Fibroblast of skin of left biceps (primary cell): ENCODE measurements at regions not wholly inside any gene's neighbourhood (a gene's known extent, or its start where the extent isn't known, plus 50 kb on each side); places are given as distances from the start of the nearest gene placed in this dataset.
A peak's percentile ranks its signal among the peaks of the same experiment; 100 is the strongest.
"Not testable (repeated sequence)": the region's sequence is repeated elsewhere in the genome, so short reads cannot be mapped to it uniquely, and the experiment has no call there.

ENCODE experiments used
- DNase-seq, 2 experiments: peaks; one replicate each; pipeline ENCODE4 v3.0.0-alpha.2; 2013; ENCODE audit warnings: low read depth in 2 of 2

DNA sequence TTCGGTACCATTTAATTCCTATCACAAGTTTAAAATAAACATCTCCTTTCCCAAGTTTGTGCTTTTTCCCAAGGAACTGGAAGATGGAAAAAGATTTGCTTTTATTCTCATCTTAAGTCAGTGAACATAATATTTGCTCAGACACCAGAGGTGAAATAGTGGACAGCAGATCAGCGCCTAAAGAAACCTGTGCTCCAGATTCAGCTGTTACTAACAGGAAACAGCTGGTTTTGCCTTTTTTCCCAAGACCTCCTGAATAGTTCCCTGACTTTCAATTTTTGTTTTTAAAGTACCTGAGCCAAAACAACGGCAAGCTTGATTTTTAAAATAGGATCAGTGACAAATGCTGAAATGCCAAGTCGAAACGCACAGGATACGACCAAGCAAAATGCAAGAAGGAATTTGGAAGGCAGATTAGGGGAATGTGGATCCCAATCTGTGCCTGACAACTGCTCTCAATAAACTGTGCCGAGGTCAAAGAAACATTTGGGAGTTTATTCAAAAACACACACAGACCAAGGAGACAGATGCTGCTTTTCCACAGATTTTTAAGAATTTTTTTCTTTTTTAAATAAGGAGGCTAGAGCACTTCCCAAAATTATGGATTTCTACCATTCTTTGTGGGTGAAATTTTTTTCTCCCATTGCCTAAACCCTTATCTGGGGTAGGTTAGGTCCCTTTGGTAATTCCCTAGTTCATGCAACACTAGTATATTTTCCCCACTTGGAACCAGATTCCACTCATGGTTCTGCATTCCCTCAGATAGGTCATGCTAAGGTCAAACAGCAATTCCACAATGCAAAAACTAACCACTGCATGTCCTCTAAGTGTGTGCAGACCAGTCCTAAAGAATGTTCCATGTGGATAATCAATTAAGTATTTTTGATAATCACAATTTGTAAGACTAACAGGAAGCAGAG lies 121.5 kb upstream of the PDE1A start:
- no peak for DNase-seq

GRCh38 chr2:182550234-182550633 lies 123.4 kb upstream of the PDE1A start:
- no peak for DNase-seq

DNA sequence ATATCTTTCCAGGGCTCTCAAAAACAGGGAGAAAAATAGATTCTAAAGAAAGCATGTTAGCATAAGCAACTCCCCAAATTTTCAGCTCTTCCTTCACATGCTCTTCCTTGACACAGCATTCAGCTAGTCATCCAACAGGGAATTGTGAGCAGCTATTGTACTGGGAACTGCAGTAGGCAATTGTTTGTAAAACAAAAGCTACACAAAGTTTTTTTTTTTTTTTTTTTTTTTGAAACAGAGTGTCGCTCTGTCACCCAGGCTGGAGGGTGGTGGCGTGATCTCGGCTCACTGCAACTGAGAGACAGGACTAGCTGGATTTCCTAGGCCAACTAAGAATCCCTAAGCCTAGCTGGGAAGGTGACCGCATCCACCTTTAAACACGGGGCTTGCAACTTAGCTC lies 125.4 kb upstream of the PDE1A start:
- DNase-seq, result not testable (repeated sequence)

DNA sequence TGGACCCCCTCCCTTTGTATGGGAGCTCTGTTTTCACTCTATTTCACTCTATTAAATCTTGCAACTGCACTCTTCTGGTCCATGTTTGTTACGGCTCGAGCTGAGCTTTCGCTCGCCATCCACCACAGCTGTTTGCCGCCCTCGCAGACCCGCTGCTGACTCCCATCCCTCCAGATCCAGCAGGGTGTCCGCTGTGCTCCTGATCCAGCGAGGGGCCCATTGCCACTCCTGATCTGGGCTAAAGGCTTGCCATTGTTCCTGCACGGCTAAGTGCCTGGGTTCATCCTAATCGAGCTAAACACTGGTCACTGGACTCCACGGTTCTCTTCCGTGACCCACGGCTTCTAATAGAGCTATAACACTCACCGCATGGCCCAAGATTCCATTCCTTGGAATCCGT lies 125.9 kb upstream of the PDE1A start:
- not testable (repeated sequence) for DNase-seq

DNA sequence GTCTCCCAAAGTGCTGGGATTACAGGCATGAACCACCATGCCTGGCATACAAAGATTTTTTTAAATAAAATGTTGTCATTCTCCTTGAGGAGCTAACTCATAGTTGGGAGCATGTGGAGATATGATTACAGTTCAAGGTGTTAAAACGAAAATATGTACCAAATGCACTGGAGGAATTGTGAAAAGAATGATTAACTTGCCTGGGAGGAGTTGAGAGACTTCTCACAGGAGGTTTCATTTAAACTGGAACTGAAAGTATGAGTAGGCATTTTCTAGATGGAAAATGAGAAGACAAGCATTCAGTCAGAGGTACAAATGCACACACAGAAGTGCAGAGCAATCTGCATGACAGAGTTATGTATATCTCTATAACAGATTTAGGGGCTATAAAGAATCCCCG lies 126.6 kb upstream of the PDE1A start:
- DNase-seq, result no peak

DNA sequence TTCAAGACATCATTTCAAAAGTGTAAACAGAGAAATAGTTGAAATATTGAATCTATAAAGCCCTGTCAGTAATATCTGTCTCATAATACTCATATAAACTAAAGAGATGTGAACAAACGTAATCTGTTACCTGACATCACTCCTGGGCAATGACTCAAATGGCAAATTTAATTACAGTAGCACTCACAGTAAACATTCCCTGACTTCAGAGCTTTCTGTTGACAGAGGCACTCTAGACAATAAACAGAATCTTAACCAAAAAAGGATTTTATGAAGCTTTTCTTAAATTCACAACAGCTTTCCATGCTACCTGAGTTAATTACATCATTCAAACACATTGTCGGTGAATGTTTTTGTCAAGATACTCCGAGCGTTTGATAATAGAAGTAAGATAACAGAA lies 128.1 kb upstream of the PDE1A start:
- no peak for DNase-seq

- no peak for DNase-seq
Measured at GRCh38 chr2:182558564-182558963, 131.7 kb upstream of the PDE1A start.

- DNase-seq, result no peak
Measured at GRCh38 chr2:182559623-182560022, 132.8 kb upstream of the PDE1A start.

- DNase-seq, result no peak
Measured at GRCh38 chr2:182565911-182566567, 139.2 kb upstream of the PDE1A start.

DNA sequence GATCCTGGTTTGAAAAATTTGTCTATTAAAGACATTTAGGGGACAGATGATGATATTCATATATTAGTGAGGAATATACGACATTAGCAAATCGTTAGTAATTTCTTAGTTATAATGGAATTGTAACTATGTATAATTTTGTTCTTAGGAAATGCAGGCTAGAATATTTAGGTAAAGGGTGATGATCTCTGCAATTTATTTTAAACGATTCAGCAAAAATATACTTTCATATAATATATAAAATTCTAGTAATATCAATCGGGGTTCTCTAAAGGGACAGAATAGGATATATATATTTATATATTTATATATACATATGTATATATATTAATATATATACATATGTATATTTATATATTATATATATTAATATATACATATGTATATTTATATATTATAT lies 142.5 kb upstream of the DNAJC10 start:
- no peak for DNase-seq

DNA sequence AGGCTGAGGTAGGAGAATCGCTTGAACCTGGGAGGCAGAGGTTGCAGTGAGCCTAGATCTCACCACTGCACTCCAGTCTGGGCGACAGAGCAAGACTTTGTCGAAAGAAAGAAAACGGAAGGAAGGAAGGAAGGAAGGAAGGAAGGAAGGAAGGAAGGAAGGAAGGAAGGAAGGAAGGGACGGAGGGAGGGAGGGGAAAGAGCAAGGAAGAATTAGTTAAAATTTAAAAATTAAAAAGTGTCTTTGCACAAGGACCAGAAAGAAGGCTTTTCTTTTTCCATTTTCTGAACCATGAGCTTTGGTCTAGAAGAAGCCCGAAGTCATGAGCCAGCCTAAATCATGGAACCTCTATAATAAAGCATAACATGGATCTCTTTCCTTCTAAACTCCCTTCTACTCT lies 138.2 kb upstream of the DNAJC10 start:
- no peak for DNase-seq

- no peak for DNase-seq
Measured at GRCh38 chr2:182581196-182581935, 134.7 kb upstream of the DNAJC10 start.

DNA sequence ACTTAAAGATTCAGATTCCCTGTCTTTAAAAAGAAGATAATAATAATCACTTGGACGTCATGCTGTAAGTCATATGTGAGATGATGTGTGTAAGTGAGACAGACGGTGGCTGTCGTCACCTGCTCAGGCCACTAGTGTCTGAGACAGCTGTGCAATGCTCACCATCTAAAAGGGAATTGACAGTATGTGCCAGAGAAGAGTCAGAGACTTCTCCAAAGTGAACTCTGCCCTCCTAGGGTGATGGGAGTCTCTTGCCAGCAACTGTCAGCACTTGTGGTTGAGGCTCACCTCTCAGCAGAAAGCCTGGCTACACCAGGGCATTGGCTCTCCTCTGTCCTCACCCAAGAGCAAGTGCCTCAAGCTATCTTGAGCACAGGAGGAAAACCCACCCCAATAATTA lies 131.6 kb upstream of the DNAJC10 start:
- no peak for DNase-seq

DNA sequence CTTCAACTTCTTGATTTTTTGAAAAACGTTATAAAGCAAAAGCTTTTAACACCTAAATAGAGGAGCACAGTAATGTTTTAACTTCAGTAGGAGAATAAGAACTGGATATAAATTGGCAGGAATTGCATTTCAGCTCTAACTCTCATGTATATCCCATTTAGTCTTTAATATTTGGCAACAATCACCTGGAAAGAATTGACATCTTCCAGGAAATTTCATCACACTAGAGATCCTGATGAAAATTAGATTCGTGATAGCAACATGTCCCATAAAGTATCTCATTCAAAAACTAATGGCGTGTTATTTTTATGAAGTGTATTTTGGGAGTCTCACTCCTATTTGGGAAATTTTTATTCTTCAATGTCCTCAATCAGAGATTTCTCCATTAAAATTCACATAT lies 131.1 kb upstream of the DNAJC10 start:
- DNase-seq, result no peak

DNA sequence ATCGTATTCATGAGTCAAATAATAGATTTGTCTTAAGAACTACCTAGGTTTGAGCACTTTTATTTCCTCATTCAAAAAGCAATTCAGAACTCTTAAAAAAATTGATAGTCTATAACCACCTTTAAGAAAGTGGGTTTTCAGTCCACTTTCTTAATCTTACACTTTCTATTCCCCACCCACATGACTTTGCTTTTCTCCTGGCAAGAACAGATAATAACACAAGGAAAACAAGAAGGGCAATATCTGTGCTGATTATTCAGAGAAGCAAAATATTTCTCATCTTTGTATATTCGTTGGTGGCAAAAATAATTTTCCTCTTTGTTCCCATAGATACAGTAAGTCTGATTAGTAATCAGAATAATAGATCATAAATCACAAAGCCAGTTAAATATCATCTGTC lies 130.6 kb upstream of the DNAJC10 start:
- DNase-seq, result no peak

- no peak for DNase-seq
Measured at GRCh38 chr2:182586426-182586825, 129.6 kb upstream of the DNAJC10 start.

DNA sequence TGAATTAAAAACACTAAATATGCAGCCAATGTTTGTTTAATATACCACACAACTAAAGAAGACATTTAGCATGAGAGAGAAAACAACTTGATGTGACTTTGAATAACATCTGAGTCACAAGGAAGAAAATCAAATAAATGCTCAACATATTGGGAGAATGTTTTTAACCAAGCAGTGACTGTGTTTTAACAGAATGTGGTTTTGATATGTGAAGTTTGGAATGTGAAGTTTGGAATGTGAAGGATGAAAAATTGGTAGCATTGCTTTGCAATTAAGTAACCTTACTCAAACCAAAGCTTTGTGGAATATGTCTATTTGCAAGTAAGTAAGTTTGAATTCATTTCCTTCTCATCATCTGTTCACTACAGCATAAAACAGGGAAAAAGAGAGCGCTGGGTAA lies 128.2 kb upstream of the DNAJC10 start:
- DNase-seq, result peak; percentile 84 to 85

- no peak for DNase-seq
Measured at GRCh38 chr2:182589121-182589520, 126.9 kb upstream of the DNAJC10 start.

DNA sequence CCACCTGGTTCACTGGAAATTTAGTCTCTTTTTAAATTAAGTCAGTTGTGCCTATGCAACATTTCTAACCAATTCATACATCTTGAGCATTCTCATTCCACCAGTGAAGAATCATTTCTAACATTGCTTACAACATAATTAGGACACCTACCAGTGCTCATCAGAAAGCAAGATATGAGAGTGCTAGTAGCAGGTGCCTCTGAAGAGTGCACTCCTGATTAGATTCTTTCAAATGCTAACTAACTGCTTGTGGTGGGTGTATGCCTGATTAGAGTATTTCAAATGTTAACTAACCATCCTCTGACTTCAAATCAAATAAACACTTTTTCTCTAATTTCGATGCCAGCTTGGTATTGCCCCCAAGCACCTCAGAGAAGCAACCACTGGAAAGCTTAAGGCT lies 124.3 kb upstream of the DNAJC10 start:
- no peak for DNase-seq

DNA sequence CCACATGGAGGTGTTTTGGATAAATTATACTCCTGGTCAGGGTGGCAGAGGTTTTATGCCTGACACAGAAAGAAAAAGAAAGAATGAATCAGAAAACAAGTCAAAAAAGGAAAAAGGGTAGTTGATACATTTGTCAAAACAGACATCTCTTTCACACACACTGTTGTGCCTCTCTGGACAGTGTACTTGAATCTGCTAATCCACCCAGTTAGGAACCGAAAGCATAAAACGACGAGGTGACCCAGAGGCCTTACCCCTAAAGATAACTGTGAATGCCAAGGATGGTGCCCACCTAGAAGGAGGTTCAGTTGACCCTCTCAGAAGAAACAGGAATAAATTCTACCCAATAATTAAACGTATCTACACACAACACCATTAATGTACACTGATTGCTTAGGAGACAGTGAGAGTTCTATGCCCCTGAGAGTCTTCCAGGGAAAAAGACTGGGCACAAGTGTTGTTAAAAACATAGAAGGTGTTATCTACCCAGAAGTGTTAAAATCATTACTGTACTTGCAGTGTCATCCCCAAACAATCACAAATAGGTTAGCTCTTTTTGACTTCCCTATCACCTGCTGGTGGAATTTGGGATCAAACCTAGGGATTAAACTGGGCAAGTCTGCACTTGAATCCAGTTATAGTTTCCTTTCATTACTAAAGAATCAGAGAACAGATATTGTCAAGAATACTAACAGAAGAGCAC lies 123.2 kb upstream of the DNAJC10 start:
- DNase-seq, result no peak

DNA sequence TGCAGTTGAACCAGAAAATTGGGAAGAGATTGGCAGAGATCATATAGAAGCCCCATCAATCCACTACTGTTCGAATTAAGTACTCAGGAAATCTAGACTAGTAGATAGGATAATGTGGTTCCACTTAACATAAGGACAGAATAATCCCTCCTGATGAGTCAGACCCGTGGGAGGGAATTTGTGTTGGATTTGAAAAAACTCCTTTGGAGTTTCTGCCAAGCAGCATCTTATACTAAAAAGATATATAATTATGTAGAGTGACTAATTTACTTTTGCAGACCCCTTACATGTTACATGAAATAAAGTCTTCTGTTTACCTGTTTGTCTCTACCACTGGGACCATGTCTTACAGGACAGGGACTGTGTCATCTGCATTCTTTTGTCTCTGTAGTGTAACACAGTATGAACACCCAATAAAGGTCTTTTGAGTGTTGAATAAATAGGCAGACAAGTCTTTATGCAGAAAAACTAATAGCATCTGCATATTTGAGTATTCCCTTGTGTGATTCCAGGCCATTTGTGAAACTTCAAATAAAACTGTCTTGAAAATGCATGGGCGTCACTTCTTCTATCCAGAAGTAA lies 122.6 kb upstream of the DNAJC10 start:
- peak; percentile 69 to 72 for DNase-seq

- DNase-seq, result peak; percentile 11 to 26
Measured at GRCh38 chr2:182594286-182594685, 121.8 kb upstream of the DNAJC10 start.
